Keratinocyte (primary cell): ENCODE measurements at regions not wholly inside any gene's neighbourhood (a gene's known extent, or its start where the extent isn't known, plus 50 kb on each side); places are given as distances from the start of the nearest gene placed in this dataset.

ENCODE experiments used
- DNase-seq: peaks from one replicate; pipeline ENCODE4 v3.0.0-alpha.2; 2011; ENCODE audit warnings: low read depth, missing footprints, low spot score
- FAIRE-seq: peaks from 2 replicates; lab custom pipeline; 2011; peaks lifted over from hg19 to GRCh38; lab: Jason Lieb, UNC
- H2AFZ ChIP-seq: 2 replicates; pipeline ENCODE4 v1.6.0; 2012; ENCODE audit warnings: low read length, control low read depth, inconsistent platforms; ENCODE audit not compliant: control insufficient read depth
- H3K27ac ChIP-seq: 2 replicates; pipeline ENCODE4 v1.5.1; 2011; ENCODE audit warnings: low read length; ENCODE audit not compliant: control insufficient read depth, insufficient read depth
- H3K27me3 ChIP-seq: 3 replicates; pipeline ENCODE4 v1.6.0; 2011; ENCODE audit warnings: low read length; ENCODE audit not compliant: control insufficient read depth, insufficient read depth; ENCODE audit errors: extremely low read depth
- H3K36me3 ChIP-seq, 2 experiments: 2 replicates in 1 of 2; 3 replicates in 1 of 2; pipeline ENCODE4 v1.5.1; 2011; ENCODE audit warnings: low read length in 2 of 2, mild to moderate bottlenecking in 1 of 2; ENCODE audit not compliant: control insufficient read depth in 2 of 2, insufficient read depth in 2 of 2; ENCODE audit errors: extremely low read depth in 1 of 2
- H3K4me1 ChIP-seq: 3 replicates; pipeline ENCODE4 v1.5.1; 2011; ENCODE audit warnings: low read length; ENCODE audit not compliant: control insufficient read depth, insufficient read depth; ENCODE audit errors: extremely low read depth
- H3K4me2 ChIP-seq: 3 replicates; pipeline ENCODE4 v1.6.0; 2011; ENCODE audit warnings: low read depth, low read length; ENCODE audit not compliant: control insufficient read depth, insufficient read depth; ENCODE audit errors: extremely low read depth
- H3K4me3 ChIP-seq, 3 experiments: fragments of 200-600 bp in 1 of 3; sonication (generic) in 1 of 3; 2 replicates in 2 of 3; 3 replicates in 1 of 3; pipeline ENCODE4 v1.5.1; 2011 to 2016; ENCODE audit warnings: low read length in 3 of 3, mild to moderate bottlenecking in 3 of 3, control low read depth in 2 of 3, inconsistent platforms in 1 of 3, low read depth in 1 of 3, mixed read lengths in 1 of 3, mixed run types in 1 of 3, moderate library complexity in 1 of 3; ENCODE audit not compliant: control insufficient read depth in 2 of 3, insufficient read depth in 2 of 3; ENCODE audit errors: extremely low read depth in 1 of 3
- H3K79me2 ChIP-seq: 2 replicates; pipeline ENCODE4 v1.6.0; 2012; ENCODE audit warnings: low read length; ENCODE audit not compliant: control insufficient read depth, insufficient read depth
- H3K9ac ChIP-seq: 3 replicates; pipeline ENCODE4 v1.6.0; 2011; ENCODE audit warnings: low read length; ENCODE audit not compliant: control insufficient read depth, insufficient read depth; ENCODE audit errors: extremely low read depth
- H3K9me1 ChIP-seq: 3 replicates; pipeline ENCODE4 v1.6.0; 2011; ENCODE audit warnings: low read length; ENCODE audit not compliant: control insufficient read depth, insufficient read depth; ENCODE audit errors: extremely low read depth
- H3K9me3 ChIP-seq: 2 replicates; pipeline ENCODE4 v1.5.1; 2012; ENCODE audit warnings: low read depth, low read length; ENCODE audit not compliant: control insufficient read depth
- H4K20me1 ChIP-seq: 3 replicates; pipeline ENCODE4 v1.6.0; 2011; ENCODE audit warnings: low read length; ENCODE audit not compliant: control insufficient read depth, insufficient read depth; ENCODE audit errors: extremely low read depth
- CTCF ChIP-seq, 3 experiments: IDR thresholded peaks in 1 of 3; conservative IDR thresholded peaks in 1 of 3; optimal IDR thresholded peaks in 1 of 3; 2 replicates in 2 of 3; 3 replicates in 1 of 3; pipeline versions ENCODE3 to v1.5.1; 2011; ENCODE audit warnings: low read length in 3 of 3, mild to moderate bottlenecking in 3 of 3, moderate library complexity in 2 of 3, control low read depth in 1 of 3, inconsistent platforms in 1 of 3; ENCODE audit not compliant: insufficient read depth in 2 of 3; ENCODE audit errors: extremely low read depth in 1 of 3
- EZH2 ChIP-seq: IDR thresholded peaks from one replicate; pipeline ENCODE4 v1.6.1; 2012; ENCODE audit warnings: inconsistent platforms, mild to moderate bottlenecking, low read length, moderate library complexity
- dilution Hi-C: fragments of 300-500 bp; cut with MboI; formaldehyde crosslinking; loops from one replicate; pipeline ENCODE4 v1.7.0; 2020; ENCODE audit warnings: low sequenced_read_pairs; ENCODE audit not compliant: extremely low pct_ligation_motif_present

- H3K9me1 ChIP-seq = no peaks in the 10 kb centered on the region
- TF ChIP-seq EZH2 = no peak
- H3K9ac ChIP-seq = no peak overlapping the region
- H3K27ac ChIP-seq = no peak overlapping the region
- no peak overlapping the region for H3K4me2 ChIP-seq
- no peaks in the 10 kb centered on the region for H3K79me2 ChIP-seq
- no peaks in the 10 kb centered on the region for H3K4me1 ChIP-seq
- DNase-seq (no peak), FAIRE-seq (no peak)
- no peaks in the 10 kb centered on the region for H3K9me3 ChIP-seq
- no peak overlapping the region for H3K4me3 ChIP-seq
- no peaks in the 10 kb centered on the region for H3K27me3 ChIP-seq
- dilution Hi-C loops = no loop called here
- H3K36me3 ChIP-seq = no peaks in the 10 kb centered on the region
- H4K20me1 ChIP-seq = no peaks in the 10 kb centered on the region
- H2AFZ ChIP-seq = no peak overlapping the region
These were observed 179.3 kb upstream of the TMEM260 start for GRCh38 chr14:56400109-56400825.

- H3K9ac ChIP-seq = no peak overlapping the region
- H3K4me2 ChIP-seq = peak overlapping the region; percentile 43
- no peak overlapping the region for H3K4me3 ChIP-seq
- no peaks in the 10 kb centered on the region for H3K4me1 ChIP-seq
- no peak for FAIRE-seq
- no peaks in the 10 kb centered on the region for H3K9me3 ChIP-seq
- H4K20me1 ChIP-seq = no peaks in the 10 kb centered on the region
- no peaks in the 10 kb centered on the region for H3K9me1 ChIP-seq
- no peaks in the 10 kb centered on the region for H3K79me2 ChIP-seq
- no peak for DNase-seq
- dilution Hi-C loops = no loop called here
- no peak overlapping the region for H3K27ac ChIP-seq
- H3K36me3 ChIP-seq = no peaks in the 10 kb centered on the region
- H3K27me3 ChIP-seq = peaks cover 6% of the 10 kb centered on the region
- no peak for TF ChIP-seq CTCF (optimal IDR thresholded peaks at IDR 0.05 in 1 of 3, IDR thresholded peaks at IDR 0.05 in 1 of 3, conservative IDR thresholded peaks at IDR 0.05 in 1 of 3; ENCODE audit: extremely low read depth in 1 of 3, insufficient read depth in 2 of 3, low read length in 3 of 3)
- no peak for TF ChIP-seq EZH2
- H2AFZ ChIP-seq = no peak overlapping the region
These were observed 166.8 kb upstream of the TMEM260 start for GRCh38 chr14:56412468-56413434.
